Mucosa of rectum (tissue), 2 donors: ENCODE measurements at regions not wholly inside any gene's neighbourhood (a gene's known extent, or its start where the extent isn't known, plus 50 kb on each side); places are given as distances from the start of the nearest gene placed in this dataset.
"Not testable (repeated sequence)": the region's sequence is repeated elsewhere in the genome, so short reads cannot be mapped to it uniquely, and the experiment has no call there.

Experiments used
- H3K27ac ChIP-seq, 2 donors: one replicate each; pipeline ENCODE4 v1.7.0; 2013; ENCODE audit warnings: inconsistent platforms in 2 of 2, low read depth in 2 of 2, low read length in 2 of 2
- H3K27me3 ChIP-seq, 2 donors: one replicate each; pipeline ENCODE4 v1.7.0; 2013; ENCODE audit warnings: low read length in 2 of 2; ENCODE audit not compliant: control insufficient read depth in 2 of 2, insufficient read depth in 2 of 2
- H3K36me3 ChIP-seq, 2 donors: one replicate each; pipeline ENCODE4 v1.7.0; 2013; ENCODE audit warnings: low read length in 2 of 2; ENCODE audit not compliant: control insufficient read depth in 2 of 2, insufficient read depth in 2 of 2
- H3K4me1 ChIP-seq, 2 donors: one replicate each; pipeline ENCODE4 v1.7.0; 2013; ENCODE audit warnings: low read length in 2 of 2, mild to moderate bottlenecking in 1 of 2; ENCODE audit not compliant: control insufficient read depth in 2 of 2, insufficient read depth in 2 of 2
- H3K4me3 ChIP-seq, 2 donors: one replicate each; pipeline ENCODE4 v1.7.0; 2013; ENCODE audit warnings: low read length in 2 of 2
- H3K9ac ChIP-seq, 2 donors: one replicate each; pipeline ENCODE4 v1.7.0; 2013; ENCODE audit warnings: low read length in 2 of 2, low read depth in 1 of 2, mild to moderate bottlenecking in 1 of 2
- H3K9me3 ChIP-seq, 2 donors: one replicate each; pipeline ENCODE4 v1.7.0; 2013; ENCODE audit warnings: low read length in 2 of 2; ENCODE audit not compliant: control insufficient read depth in 2 of 2
- donor health status: healthy.
- donor health status: Normal muscosa, but diverticular disease.

DNA sequence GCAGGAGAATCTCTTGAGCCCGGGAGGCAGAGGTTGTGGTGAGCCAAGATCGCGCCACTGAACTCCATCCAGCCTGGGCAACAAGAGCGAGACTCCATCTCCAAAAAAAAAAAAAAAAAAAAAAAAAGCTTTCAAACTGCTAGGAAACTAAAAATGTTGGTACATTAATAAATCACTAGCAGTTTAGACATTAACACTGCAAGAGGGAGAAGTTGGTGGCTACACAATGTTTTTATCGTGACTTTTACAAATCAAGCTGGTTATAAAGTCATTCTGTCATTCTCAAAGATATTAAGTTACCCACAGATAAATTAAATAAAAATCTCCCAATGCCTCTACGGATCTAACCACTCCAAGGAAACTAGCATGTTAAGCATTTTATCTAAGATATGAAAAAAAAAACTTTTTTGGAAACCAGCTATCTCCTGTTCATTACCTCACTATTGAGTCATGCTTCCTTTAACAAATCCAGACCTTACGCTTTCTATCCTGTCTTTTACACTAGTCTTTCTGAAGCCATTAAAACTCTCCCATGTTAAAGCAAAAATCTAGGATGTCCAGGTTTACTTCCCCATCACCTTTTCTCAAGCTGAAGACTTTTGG lies 85.9 kb upstream of the SMURF2 start:
- no peaks in the 10 kb centered on the region for H3K27me3 ChIP-seq
- H3K9ac ChIP-seq, result no peak overlapping the region
- H3K36me3 ChIP-seq, result peaks cover 17 to 25% of the 10 kb centered on the region in 2 donors
- no peaks in the 10 kb centered on the region for H3K4me1 ChIP-seq
- no peak overlapping the region for H3K4me3 ChIP-seq
- H3K9me3 ChIP-seq, result no peaks in the 10 kb centered on the region
- H3K27ac ChIP-seq, result no peak overlapping the region

DNA sequence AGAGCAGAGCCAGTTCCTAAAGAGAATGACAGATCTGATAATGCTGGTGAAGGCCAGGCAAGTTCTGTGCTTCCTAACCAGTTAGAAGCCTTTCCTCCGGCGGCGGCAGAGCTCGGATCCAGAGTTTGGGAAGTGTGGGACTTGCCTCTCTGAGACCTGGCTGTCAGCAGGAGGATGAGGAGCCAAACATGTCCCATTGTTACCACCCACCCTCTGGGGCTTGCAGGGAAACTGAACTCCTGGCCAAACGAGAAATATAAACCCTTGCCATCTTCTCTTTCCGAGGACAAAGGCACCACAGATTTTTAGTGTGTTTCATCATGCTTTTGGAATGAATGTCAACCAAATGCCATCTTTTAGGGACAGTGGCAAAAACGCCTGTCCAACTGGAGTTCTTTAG lies 80.2 kb upstream of the SMURF2 start:
- H3K27ac ChIP-seq, result no peak overlapping the region

DNA sequence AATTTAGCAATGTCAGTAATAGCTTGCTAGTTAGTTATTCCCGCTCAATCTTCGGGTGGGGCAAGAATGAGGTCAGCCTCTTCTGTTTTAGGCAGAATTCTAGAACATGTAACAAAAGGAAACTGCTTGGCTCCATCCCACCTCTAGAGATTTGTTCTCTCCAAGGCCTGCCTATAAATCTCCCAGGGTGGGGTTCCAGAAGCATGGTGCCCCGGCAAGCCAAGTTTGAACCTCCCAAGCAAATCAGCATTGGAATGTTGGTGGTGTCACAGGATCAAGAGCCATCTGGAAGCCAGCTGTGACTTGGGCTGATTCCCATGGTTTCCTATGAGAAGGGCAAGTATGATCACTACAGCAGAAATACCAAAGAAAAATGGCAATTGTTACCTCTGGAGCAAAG lies 79.8 kb upstream of the SMURF2 start:
- not testable (repeated sequence) for H3K9me3 ChIP-seq, H3K4me1 ChIP-seq, H3K27me3 ChIP-seq, H3K36me3 ChIP-seq, H3K27ac ChIP-seq, H3K9ac ChIP-seq, H3K4me3 ChIP-seq

More for the DNA sequence above, 80.2 kb upstream of the SMURF2 start:
- no peak overlapping the region for H3K4me3 ChIP-seq
- peaks cover 0 to 3% of the 10 kb centered on the region in 2 donors for H3K4me1 ChIP-seq
- no peaks in the 10 kb centered on the region for H3K9me3 ChIP-seq
- H3K9ac ChIP-seq, result no peak overlapping the region
- no peaks in the 10 kb centered on the region for H3K27me3 ChIP-seq
- H3K36me3 ChIP-seq, result no peaks in the 10 kb centered on the region

DNA sequence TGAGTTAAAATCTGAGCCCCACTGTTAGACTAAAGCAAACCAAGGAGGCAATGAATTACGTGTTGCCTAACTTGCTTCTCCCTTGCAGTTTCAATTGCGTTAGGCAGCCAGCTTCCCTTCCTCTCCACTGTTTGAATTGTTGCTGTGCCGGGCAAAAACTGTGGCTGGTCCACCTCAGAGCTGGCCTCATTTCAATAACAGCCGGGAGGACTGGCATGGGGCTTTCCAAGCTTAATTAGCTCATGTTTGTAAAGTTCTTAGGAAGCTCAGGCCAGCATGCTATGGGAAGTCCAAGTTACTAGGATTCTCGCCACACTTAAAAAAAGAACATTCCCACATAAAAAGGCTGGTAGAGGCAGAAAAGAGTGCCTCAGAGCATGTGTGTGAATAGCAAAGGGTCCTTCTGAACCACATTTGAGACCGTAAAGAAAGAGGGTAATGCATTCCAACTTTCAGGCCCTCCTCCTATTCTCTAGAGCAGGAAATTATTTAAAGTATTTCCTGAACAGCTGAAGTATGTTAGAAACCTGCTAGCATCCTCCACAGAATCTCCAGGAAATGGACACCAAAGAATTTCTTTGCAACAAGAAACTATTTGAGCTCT lies 79.0 kb upstream of the SMURF2 start:
- no peaks in the 10 kb centered on the region for H3K36me3 ChIP-seq
- H3K4me1 ChIP-seq, result peaks cover 0 to 3% of the 10 kb centered on the region in 2 donors
- no peaks in the 10 kb centered on the region for H3K27me3 ChIP-seq
- no peak overlapping the region for H3K9ac ChIP-seq
- peak overlapping the region in 1 of 2 donors; percentile 27 for H3K27ac ChIP-seq
- no peaks in the 10 kb centered on the region for H3K9me3 ChIP-seq
- H3K4me3 ChIP-seq, result no peak overlapping the region

DNA sequence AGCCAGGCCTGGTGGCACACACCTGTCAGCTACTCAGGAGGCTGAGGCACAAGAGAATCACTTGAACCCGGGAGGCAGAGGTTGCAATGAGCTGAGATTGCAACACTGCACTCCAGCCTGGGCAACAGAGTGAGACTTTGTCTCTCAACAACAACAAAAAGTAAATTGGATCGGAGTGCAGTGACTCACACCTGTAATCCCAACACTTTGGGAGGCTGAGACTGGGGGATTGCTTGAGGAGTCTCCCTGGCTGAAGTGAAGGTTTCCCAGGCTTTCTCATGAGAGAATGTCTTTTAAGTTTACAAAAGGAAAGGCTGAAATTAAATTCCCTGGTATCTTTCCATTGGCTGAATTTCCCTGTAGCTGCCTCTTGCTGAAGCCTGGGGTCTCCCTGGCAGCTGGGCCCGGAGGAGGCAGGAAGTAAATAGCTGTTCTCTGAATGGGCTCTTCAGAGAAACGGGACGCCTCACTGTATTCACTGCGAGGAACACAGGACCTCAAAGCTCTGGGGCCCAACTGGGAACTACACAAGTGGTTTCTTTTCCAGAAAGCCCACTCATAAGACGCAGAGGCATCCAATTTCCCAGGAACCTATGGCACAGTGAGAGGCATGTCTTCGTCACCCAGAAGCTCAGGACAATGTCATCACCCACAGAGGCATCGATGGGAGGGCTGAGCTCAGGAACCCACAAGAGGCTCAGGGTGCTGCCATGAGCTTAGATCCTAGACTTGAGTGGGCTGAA lies 77.4 kb upstream of the SMURF2 start:
- H3K9ac ChIP-seq, result no peak overlapping the region
- no peak overlapping the region for H3K4me3 ChIP-seq
- H3K27me3 ChIP-seq, result no peaks in the 10 kb centered on the region
- H3K27ac ChIP-seq, result no peak overlapping the region
- H3K4me1 ChIP-seq, result peaks cover 0 to 3% of the 10 kb centered on the region in 2 donors
- no peaks in the 10 kb centered on the region for H3K36me3 ChIP-seq
- H3K9me3 ChIP-seq, result no peaks in the 10 kb centered on the region

- Histone ChIP-seq H3K27ac (no peak overlapping the region), H3K36me3 (no peaks in the 10 kb centered on the region), H3K9me3 (no peaks in the 10 kb centered on the region), H3K9ac (no peak overlapping the region), H3K27me3 (no peaks in the 10 kb centered on the region), H3K4me1 (peaks cover 0 to 3% of the 10 kb centered on the region in 2 donors), H3K4me3 (no peak overlapping the region)
Measured at GRCh38 chr17:64736804-64737492, 74.8 kb upstream of the SMURF2 start.

DNA sequence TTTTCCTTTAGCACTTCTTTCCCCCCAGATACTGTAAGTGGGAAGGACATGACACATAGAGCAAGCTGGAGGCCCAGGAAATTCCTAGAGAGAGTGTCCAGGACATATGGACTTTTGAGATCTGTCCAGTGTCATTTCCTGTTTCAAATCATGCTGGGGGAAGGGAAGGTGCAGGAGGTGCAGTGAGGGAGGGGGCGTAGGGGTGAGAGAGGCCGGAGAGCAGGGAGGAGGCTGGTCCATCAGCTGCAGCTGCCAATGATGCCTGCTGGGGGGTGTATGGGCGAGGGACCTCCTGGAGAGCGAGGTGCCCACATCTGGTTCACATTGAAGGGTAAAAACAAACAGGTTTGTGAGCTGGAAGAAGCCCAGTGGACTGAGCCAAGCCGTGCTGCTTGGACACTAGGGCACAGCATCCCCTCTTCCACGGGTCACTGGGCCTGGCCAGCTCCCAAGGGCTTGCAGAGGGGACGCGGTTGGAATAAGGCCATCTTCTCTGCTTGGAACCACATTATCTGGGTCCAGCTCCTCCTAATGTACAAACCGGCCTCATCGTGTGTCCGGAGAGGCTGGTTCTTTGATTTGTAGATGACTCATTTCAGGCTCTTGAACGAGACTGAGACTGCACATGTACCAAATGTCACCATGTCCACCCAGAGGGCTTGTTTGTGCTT lies 70.4 kb upstream of the SMURF2 start:
- H3K4me1 ChIP-seq, result no peaks in the 10 kb centered on the region
- H3K27me3 ChIP-seq, result no peaks in the 10 kb centered on the region
- H3K36me3 ChIP-seq, result no peaks in the 10 kb centered on the region
- H3K9ac ChIP-seq, result no peak overlapping the region
- no peak overlapping the region for H3K27ac ChIP-seq
- H3K9me3 ChIP-seq, result no peaks in the 10 kb centered on the region
- H3K4me3 ChIP-seq, result no peak overlapping the region

- H3K9me3 ChIP-seq, H3K27ac ChIP-seq, H3K9ac ChIP-seq, H3K4me1 ChIP-seq, H3K4me3 ChIP-seq, H3K27me3 ChIP-seq, H3K36me3 ChIP-seq: not testable (repeated sequence)
Measured at GRCh38 chr17:64730023-64730422, 67.9 kb upstream of the SMURF2 start.

- H3K27me3 ChIP-seq, result no peaks in the 10 kb centered on the region
- H3K9me3 ChIP-seq, result no peaks in the 10 kb centered on the region
- no peaks in the 10 kb centered on the region for H3K36me3 ChIP-seq
- no peaks in the 10 kb centered on the region for H3K4me1 ChIP-seq
- H3K4me3 ChIP-seq, result no peak overlapping the region
- no peak overlapping the region for H3K27ac ChIP-seq
- no peak overlapping the region for H3K9ac ChIP-seq
Measured at GRCh38 chr17:64729201-64729600, 67.1 kb upstream of the SMURF2 start.
